Fibroblast of the aortic adventitia (primary cell): ENCODE measurements at regions not wholly inside any gene's neighbourhood (a gene's known extent, or its start where the extent isn't known, plus 50 kb on each side); places are given as distances from the start of the nearest gene placed in this dataset.

Experiments
- DNase-seq: peaks from one replicate; pipeline ENCODE4 v3.0.0-alpha.2; 2010; ENCODE audit warnings: low read depth
- H3K4me3 ChIP-seq: 2 replicates; pipeline ENCODE4 v1.5.1; 2011; ENCODE audit warnings: low read depth, mild to moderate bottlenecking, control low read depth, low read length, moderate library complexity
- TF ChIP-seq, protein P1 (sequence below): IDR thresholded peaks from 2 replicates; pipeline ENCODE4 v1.5.1; 2011; ENCODE audit warnings: mild to moderate bottlenecking, low read length, control low read depth, inconsistent platforms; ENCODE audit not compliant: insufficient read depth

DNA sequence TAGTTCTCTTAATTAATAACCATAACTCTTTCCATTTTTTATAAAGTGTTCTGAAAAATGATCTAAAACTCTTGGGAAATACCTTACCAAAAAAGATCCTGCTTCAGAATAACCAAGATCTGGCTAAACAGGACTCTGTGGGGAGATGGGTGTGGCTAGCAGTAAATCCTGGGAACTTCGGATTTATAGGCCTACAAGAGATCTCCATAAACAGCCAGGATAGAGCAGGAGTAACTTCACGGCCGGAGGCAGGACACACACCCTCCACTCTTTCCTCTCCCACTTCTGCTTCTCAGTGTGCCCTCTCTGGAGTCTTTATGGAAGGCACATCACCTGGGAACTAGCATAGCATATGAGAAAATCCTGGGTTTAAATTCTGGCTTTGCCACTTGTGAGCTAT lies 309.4 kb upstream of the SOX2 start:
- no peak for DNase-seq
- no peak overlapping the region for H3K4me3 ChIP-seq
- TF ChIP-seq, protein P1, sequence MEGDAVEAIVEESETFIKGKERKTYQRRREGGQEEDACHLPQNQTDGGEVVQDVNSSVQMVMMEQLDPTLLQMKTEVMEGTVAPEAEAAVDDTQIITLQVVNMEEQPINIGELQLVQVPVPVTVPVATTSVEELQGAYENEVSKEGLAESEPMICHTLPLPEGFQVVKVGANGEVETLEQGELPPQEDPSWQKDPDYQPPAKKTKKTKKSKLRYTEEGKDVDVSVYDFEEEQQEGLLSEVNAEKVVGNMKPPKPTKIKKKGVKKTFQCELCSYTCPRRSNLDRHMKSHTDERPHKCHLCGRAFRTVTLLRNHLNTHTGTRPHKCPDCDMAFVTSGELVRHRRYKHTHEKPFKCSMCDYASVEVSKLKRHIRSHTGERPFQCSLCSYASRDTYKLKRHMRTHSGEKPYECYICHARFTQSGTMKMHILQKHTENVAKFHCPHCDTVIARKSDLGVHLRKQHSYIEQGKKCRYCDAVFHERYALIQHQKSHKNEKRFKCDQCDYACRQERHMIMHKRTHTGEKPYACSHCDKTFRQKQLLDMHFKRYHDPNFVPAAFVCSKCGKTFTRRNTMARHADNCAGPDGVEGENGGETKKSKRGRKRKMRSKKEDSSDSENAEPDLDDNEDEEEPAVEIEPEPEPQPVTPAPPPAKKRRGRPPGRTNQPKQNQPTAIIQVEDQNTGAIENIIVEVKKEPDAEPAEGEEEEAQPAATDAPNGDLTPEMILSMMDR: no peak

DNA sequence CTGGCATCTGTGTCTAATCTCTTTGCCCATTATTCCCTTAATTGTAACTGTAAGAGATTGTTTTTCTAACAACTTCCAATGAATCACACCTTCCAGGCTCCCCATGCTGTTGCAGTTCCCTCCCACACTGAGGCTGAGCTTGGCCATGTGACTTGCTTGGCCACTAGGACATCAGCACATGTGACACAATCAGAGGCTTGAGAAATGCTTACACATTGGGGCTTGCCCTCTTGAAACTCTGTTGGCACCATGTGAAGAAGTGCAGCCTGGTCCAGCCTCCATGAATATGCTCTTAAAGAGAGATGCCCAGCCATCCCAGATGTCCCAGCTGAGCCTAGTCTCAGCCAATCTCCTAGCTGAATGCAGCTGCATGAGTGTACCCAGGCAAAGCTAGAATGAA lies 326.8 kb upstream of the SOX2 start:
- TF ChIP-seq, protein P1: no peak
- DNase-seq: no peak
- no peak overlapping the region for H3K4me3 ChIP-seq

- TF ChIP-seq, protein P1: no peak
- no peak overlapping the region for H3K4me3 ChIP-seq
- DNase-seq: no peak
These were observed 328.0 kb upstream of the SOX2 start for GRCh38 chr3:181383760-181384159.

DNA sequence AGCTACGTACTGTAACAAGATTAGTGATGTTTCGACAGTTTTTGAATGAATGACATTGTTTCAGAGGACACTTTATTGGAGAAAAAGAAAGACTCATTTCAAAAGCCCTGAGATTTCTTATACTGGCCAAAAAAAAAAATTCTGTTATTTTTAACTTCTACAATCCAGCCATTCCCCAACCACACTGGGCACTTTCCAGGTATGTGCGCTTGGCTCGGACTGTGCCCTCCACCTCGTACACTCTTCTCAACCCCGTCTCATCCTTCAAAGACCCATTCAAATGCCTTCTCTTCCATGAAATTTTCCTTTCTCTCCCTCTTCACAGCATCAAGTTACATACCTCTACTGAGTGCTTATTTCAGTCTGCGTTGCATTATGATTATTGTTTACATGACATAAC lies 328.5 kb upstream of the SOX2 start:
- no peak overlapping the region for H3K4me3 ChIP-seq
- TF ChIP-seq, protein P1: no peak
- no peak for DNase-seq

DNA sequence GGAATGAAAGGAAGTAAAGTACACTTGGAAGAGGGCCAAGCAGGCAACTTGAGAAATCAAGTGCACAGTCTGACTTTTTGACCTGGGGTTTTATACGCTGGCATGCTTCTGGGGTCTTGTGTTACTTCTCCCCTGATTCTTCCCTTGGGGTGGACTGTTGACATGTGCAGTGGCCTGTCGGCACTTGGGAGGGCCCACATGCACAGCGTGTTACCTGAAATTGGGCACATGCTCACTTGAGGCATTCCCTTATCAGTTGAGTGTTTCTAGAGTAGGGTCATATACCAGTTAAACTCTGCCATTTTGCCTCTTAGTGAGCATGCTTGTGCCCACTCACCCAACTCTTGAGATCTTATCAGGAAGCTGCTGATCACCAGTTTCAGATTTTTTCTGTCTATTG lies 329.1 kb upstream of the SOX2 start:
- TF ChIP-seq, protein P1: no peak
- no peak overlapping the region for H3K4me3 ChIP-seq
- no peak for DNase-seq

GRCh38 chr3:181379278-181379677 lies 332.4 kb upstream of the SOX2 start:
- TF ChIP-seq, protein P1: no peak
- no peak for DNase-seq
- H3K4me3 ChIP-seq: no peak overlapping the region

GRCh38 chr3:181369637-181370036 lies 342.1 kb upstream of the SOX2 start:
- H3K4me3 ChIP-seq: no peak overlapping the region
- DNase-seq: no peak
- TF ChIP-seq, protein P1: no peak
